Stomach (tissue), 8 donors: ENCODE measurements at regions not wholly inside any gene's neighbourhood (a gene's known extent, or its start where the extent isn't known, plus 50 kb on each side); places are given as distances from the start of the nearest gene placed in this dataset.

Source experiments
- DNase-seq, 2 donors: peaks; one replicate each; pipeline versions ENCODE4 v3.0.0 to v3.0.0-alpha.2; 2013 to 2019
- H3K27ac ChIP-seq, 5 donors: fragments of 200-600 bp in 4 of 5; sonication (generic) in 4 of 5; one replicate each; pipeline ENCODE4 v1.5.1; 2013 to 2019; ENCODE audit warnings: mild to moderate bottlenecking in 1 of 5, moderate library complexity in 1 of 5
- H3K27me3 ChIP-seq, 3 donors: fragments of 200-600 bp; sonication (generic); one replicate each; pipeline ENCODE4 v1.5.1; 2017 to 2019; ENCODE audit warnings: mixed run types in 1 of 3
- H3K36me3 ChIP-seq, 4 donors: fragments of 200-600 bp; sonication (generic); 1 replicate in 3 of 4; 2 replicates in 1 of 4; pipeline ENCODE4 v1.5.1; 2016 to 2019
- H3K4me1 ChIP-seq, 4 donors: fragments of 200-600 bp; sonication (generic); one replicate each; pipeline ENCODE4 v1.5.1; 2016 to 2019
- H3K4me3 ChIP-seq, 4 donors: fragments of 200-600 bp; sonication (generic) in 3 of 4; one replicate each; pipeline ENCODE4 v1.5.1; 2016 to 2019; ENCODE audit warnings: mild to moderate bottlenecking in 1 of 4
- H3K9me3 ChIP-seq, 4 donors: fragments of 200-600 bp; sonication (generic); one replicate each; pipeline ENCODE4 v1.5.1; 2016 to 2019
- CTCF ChIP-seq, 7 experiments: fragments of 450-650 bp in 4 of 7; fragments of 200-600 bp in 3 of 7; sonication (generic) in 3 of 7; IDR thresholded peaks; one replicate each; pipeline ENCODE4 v1.5.1; 2016 to 2019; ENCODE audit warnings: antibody characterized with exemption in 7 of 7, control low read depth in 2 of 7, mild to moderate bottlenecking in 1 of 7
- EP300 ChIP-seq: sonication (generic); formaldehyde crosslinking; IDR thresholded peaks from one replicate; pipeline ENCODE4 v1.6.1; 2017; ENCODE audit warnings: antibody characterized with exemption
- POLR2A ChIP-seq, 4 donors: fragments of 450-650 bp; IDR thresholded peaks; one replicate each; pipeline ENCODE4 v1.6.1; 2016; ENCODE audit warnings: antibody characterized with exemption in 4 of 4, control low read depth in 2 of 4, mild to moderate bottlenecking in 1 of 4, moderate library complexity in 1 of 4
- POLR2AphosphoS5 ChIP-seq, 3 donors: sonication (generic); formaldehyde crosslinking; IDR thresholded peaks; one replicate each; pipeline ENCODE4 v1.6.1; 2016; ENCODE audit warnings: antibody characterized with exemption in 3 of 3
- WGBS, 5 donors: extraction: QIAGEN DNeasy Blood & Tissue Kit in 3 of 5; methylation state at CpG; one replicate each; pipeline versions ENCODE4 v1.1.5 to v1.1.7; 2013 to 2018; 5-methylcytosine and 5-hydroxymethylcytosine counted together
- intact Hi-C: fragments of 100-400 bp; cut with DNase I; formaldehyde crosslinking; loops from one replicate; pipeline ENCODE4 v1.15.1; 2023; ENCODE audit warnings: low total_unique reads
- donor health status: healthy with polysubstance abuse.
- donor health status: Bipolar disorder and iron deficiency.
- donor health status: healthy.

GRCh38 chr1:223456747-223457146, 63.5 kb downstream of the CCDC185 start:
- Histone ChIP-seq H3K4me3 (no peak overlapping the region), H3K27ac (no peak overlapping the region), H3K36me3 (no peaks in the 10 kb centered on the region), H3K27me3 (no peaks in the 10 kb centered on the region), H3K9me3 (no peaks in the 10 kb centered on the region), H3K4me1 (peaks cover 0 to 7% (median 0%) of the 10 kb centered on the region in 4 donors)
- intact Hi-C loops = no loop called here
- TF ChIP-seq CTCF (IDR thresholded peaks at IDR 0.05) (no peak), EP300 (no peak), POLR2AphosphoS5 (IDR thresholded peaks at IDR 0.05) (no peak), POLR2A (IDR thresholded peaks at IDR 0.05) (no peak)
- no peak for DNase-seq
- WGBS, 5 donors = 74 to 81% (median 76%) methylated on average over 4 of the region's 4 CpGs

- no peak overlapping the region for H3K4me3 ChIP-seq
- no peaks in the 10 kb centered on the region for H3K36me3 ChIP-seq
- no peaks in the 10 kb centered on the region for H3K9me3 ChIP-seq
- 67 to 80% (median 74%) methylated on average over 4 of the region's 4 CpGs for WGBS, 5 donors
- H3K27me3 ChIP-seq = no peaks in the 10 kb centered on the region
- H3K27ac ChIP-seq = no peak overlapping the region
- intact Hi-C loops = no loop called here
- TF ChIP-seq EP300 = no peak
- TF ChIP-seq POLR2AphosphoS5 (IDR thresholded peaks at IDR 0.05) = peak in 1 of 3 donors; percentile 9
- H3K4me1 ChIP-seq = peaks cover 0 to 13% (median 6%) of the 10 kb centered on the region in 4 donors
- no peak for DNase-seq
These were observed 67.5 kb downstream of the CCDC185 start for GRCh38 chr1:223460566-223461189.

- intact Hi-C loops = no loop called here
- TF ChIP-seq CTCF (IDR thresholded peaks at IDR 0.05) = no peak
- no peak for TF ChIP-seq POLR2A (IDR thresholded peaks at IDR 0.05)
- no peak for TF ChIP-seq POLR2AphosphoS5 (IDR thresholded peaks at IDR 0.05)
- TF ChIP-seq EP300 = no peak
These were observed 68.9 kb downstream of the CCDC185 start for GRCh38 chr1:223462047-223462630.

GRCh38 chr1:223462866-223463404, 69.7 kb downstream of the CCDC185 start:
- intact Hi-C loops = no loop called here
- Histone ChIP-seq H3K27ac (no peak overlapping the region), H3K9me3 (no peaks in the 10 kb centered on the region), H3K4me1 (peaks cover 0 to 16% (median 7%) of the 10 kb centered on the region in 4 donors), H3K36me3 (no peaks in the 10 kb centered on the region), H3K27me3 (no peaks in the 10 kb centered on the region), H3K4me3 (no peak overlapping the region)
- TF ChIP-seq POLR2A (IDR thresholded peaks at IDR 0.05) = no peak
- TF ChIP-seq EP300 = no peak
- TF ChIP-seq POLR2AphosphoS5 (IDR thresholded peaks at IDR 0.05) = peak in 1 of 3 donors; percentile 18
- peak in 1 of 2 donors; percentile 37 for DNase-seq
- 25 to 59% (median 30%) methylated on average over 3 of the region's 3 CpGs for WGBS, 5 donors

More at GRCh38 chr1:223462047-223462630, 68.9 kb downstream of the CCDC185 start:
- Histone ChIP-seq H3K4me3 (no peak overlapping the region), H3K9me3 (no peaks in the 10 kb centered on the region), H3K36me3 (no peaks in the 10 kb centered on the region), H3K4me1 (peaks cover 0 to 16% (median 7%) of the 10 kb centered on the region in 4 donors), H3K27ac (no peak overlapping the region), H3K27me3 (no peaks in the 10 kb centered on the region)
- DNase-seq = no peak
- WGBS, 5 donors = 90 to 95% (median 93%) methylated on average over 5 of the region's 5 CpGs

GRCh38 chr1:223466151-223466550, 72.9 kb downstream of the CCDC185 start:
- Histone ChIP-seq H3K36me3 (no peaks in the 10 kb centered on the region), H3K27ac (no peak overlapping the region), H3K27me3 (no peaks in the 10 kb centered on the region), H3K9me3 (no peaks in the 10 kb centered on the region), H3K4me3 (no peak overlapping the region), H3K4me1 (peaks cover 0 to 16% (median 3%) of the 10 kb centered on the region in 4 donors)
- 24 to 43% (median 30%) methylated on average over 1 of the region's 1 CpG for WGBS, 5 donors
- intact Hi-C loops = no loop called here
- no peak for DNase-seq
- TF ChIP-seq EP300 (no peak), POLR2AphosphoS5 (IDR thresholded peaks at IDR 0.05) (no peak), POLR2A (IDR thresholded peaks at IDR 0.05) (no peak), CTCF (IDR thresholded peaks at IDR 0.05) (no peak)
